GM12878 (cell line): ENCODE measurements at regions not wholly inside any gene's neighbourhood (a gene's known extent, or its start where the extent isn't known, plus 50 kb on each side); places are given as distances from the start of the nearest gene placed in this dataset.

Source experiments
- ATAC-seq: fragments of 200-7000 bp; cut with Tn5 transposase; 3 replicates; pipeline ENCODE4 v1.9.1; 2020; ENCODE audit warnings: mild to moderate bottlenecking, moderate library complexity
- BruUV-seq: library from RNA; stranded (reverse); fragments of 400-500 nt; replicated peaks from 2 replicates; lab custom pipeline; 2021; lab: Mats Ljungman, UMichigan
- CTCF ChIA-PET: fragments of 300-600 bp; sonication (Branson Sonifier 250); formaldehyde crosslinking; extraction: SDS; loops from one replicate; lab custom pipeline; 2021; ENCODE audit warnings: inconsistent platforms; lab: Yijun Ruan, JAX
- POLR2A ChIA-PET: fragments of 350-600 bp; formaldehyde crosslinking; extraction: SDS; loops from one replicate; lab custom pipeline; 2021; ENCODE audit warnings: inconsistent platforms; lab: Charles Lee
- RAD21 ChIA-PET: fragments of 300-600 bp; sonication (Branson Sonifier 250); formaldehyde crosslinking; loops from one replicate; lab custom pipeline; 2023; ENCODE audit warnings: antibody characterized with exemption; ENCODE audit not compliant: unreplicated experiment; lab: Charles Lee
- SMC1A ChIA-PET: fragments of 300-600 bp; sonication (Branson Sonifier 250); formaldehyde crosslinking; loops from one replicate; lab custom pipeline; 2023; ENCODE audit not compliant: unreplicated experiment, uncharacterized antibody; lab: Charles Lee
- DNase-seq: peaks from one replicate; pipeline ENCODE4 v3.0.0-alpha.2; 2011; ENCODE audit warnings: low read depth, low spot score
- FAIRE-seq: peaks from 3 replicates; lab custom pipeline; 2011; peaks lifted over from hg19 to GRCh38; lab: Jason Lieb, UNC
- H2AFZ ChIP-seq: 2 replicates; pipeline ENCODE4 v1.6.0; 2011; ENCODE audit warnings: low read depth, low read length, control low read depth; ENCODE audit not compliant: control insufficient read depth
- H3K27ac ChIP-seq: 2 replicates; pipeline ENCODE4 v1.5.1; 2011; ENCODE audit warnings: control low read depth; ENCODE audit not compliant: control insufficient read depth, insufficient read depth
- H3K27me3 ChIP-seq, 2 experiments: replicated peaks in 1 of 2; 2 replicates each; pipeline versions ENCODE4 v1.6.0 to v1.6.1; 2011; ENCODE audit warnings: low read length in 1 of 2; ENCODE audit not compliant: control insufficient read depth in 2 of 2, insufficient read depth in 2 of 2
- H3K36me3 ChIP-seq, 2 experiments: 2 replicates each; pipeline ENCODE4 v1.5.1; 2011; ENCODE audit warnings: low read length in 1 of 2; ENCODE audit not compliant: control insufficient read depth in 2 of 2, insufficient read depth in 2 of 2
- H3K4me1 ChIP-seq: 2 replicates; pipeline ENCODE4 v1.6.1; 2011; ENCODE audit warnings: mild to moderate bottlenecking, low read length, moderate library complexity, mixed read lengths; ENCODE audit not compliant: control insufficient read depth, insufficient read depth
- H3K4me2 ChIP-seq: 2 replicates; pipeline ENCODE4 v1.6.0; 2011; ENCODE audit warnings: control low read depth; ENCODE audit not compliant: control insufficient read depth, insufficient read depth
- H3K4me3 ChIP-seq: fragments of 200-600 bp; sonication (generic); 2 replicates; pipeline ENCODE4 v1.5.1; 2016
- H3K79me2 ChIP-seq: 2 replicates; pipeline ENCODE4 v1.6.0; 2011; ENCODE audit warnings: low read length; ENCODE audit not compliant: control insufficient read depth, insufficient read depth
- H3K9ac ChIP-seq: 2 replicates; pipeline ENCODE4 v1.8.0; 2011; ENCODE audit warnings: low read length, control low read depth, mixed read lengths; ENCODE audit not compliant: control insufficient read depth, insufficient read depth
- H3K9me3 ChIP-seq: replicated peaks from 3 replicates; pipeline ENCODE4 v1.5.1; 2011; ENCODE audit warnings: mild to moderate bottlenecking, low read length; ENCODE audit not compliant: control insufficient read depth, insufficient read depth
- H4K20me1 ChIP-seq: 2 replicates; pipeline ENCODE4 v1.6.0; 2011; ENCODE audit not compliant: control insufficient read depth, insufficient read depth
- BCL11A ChIP-seq: IDR thresholded peaks from 2 replicates; pipeline ENCODE4 v1.6.1; 2011; ENCODE audit warnings: low read depth, low read length
- CBX3 ChIP-seq: fragments of 200-600 bp; sonication (generic); IDR thresholded peaks from 2 replicates; pipeline ENCODE4 v1.6.1; 2016; ENCODE audit warnings: low read depth, borderline replicate concordance
- ELK1 ChIP-seq: IDR thresholded peaks from 2 replicates; pipeline ENCODE4 v1.6.1; 2012; ENCODE audit warnings: low read depth, low read length, improper control_type of control experiment
- HDAC6 ChIP-seq: fragments of 200-600 bp; sonication (generic); IDR thresholded peaks from one replicate; pipeline ENCODE4 v1.8.0; 2017; ENCODE audit warnings: antibody characterized with exemption; ENCODE audit not compliant: unreplicated experiment
- HDGF ChIP-seq: fragments of 450-650 bp; IDR thresholded peaks from 2 replicates; pipeline ENCODE4 v1.6.1; 2016; ENCODE audit warnings: antibody characterized with exemption
- IRF5 ChIP-seq: fragments of 450-650 bp; IDR thresholded peaks from 2 replicates; pipeline ENCODE4 v1.6.1; 2017; ENCODE audit warnings: borderline replicate concordance
- NRF1 ChIP-seq: conservative IDR thresholded peaks from 2 replicates; pipeline ENCODE4 v1.6.1; 2011; ENCODE audit warnings: mild to moderate bottlenecking, low read depth, low read length, improper control_type of control experiment
- PRDM15 ChIP-seq: fragments of 450-650 bp; formaldehyde crosslinking; IDR thresholded peaks from 2 replicates; pipeline ENCODE4 v1.4.0; 2020; ENCODE audit warnings: mild to moderate bottlenecking, moderate library complexity
- SIX5 ChIP-seq: IDR thresholded peaks from 2 replicates; pipeline ENCODE4 v1.6.1; 2011; ENCODE audit warnings: mild to moderate bottlenecking, low read depth, low read length, moderate library complexity; ENCODE audit not compliant: severe bottlenecking
- SMARCA5 ChIP-seq: fragments of 450-650 bp; IDR thresholded peaks from 2 replicates; pipeline ENCODE4 v1.6.1; 2017; ENCODE audit warnings: mild to moderate bottlenecking
- TARDBP ChIP-seq: IDR thresholded peaks from 2 replicates; pipeline ENCODE4 v1.6.1; 2016; ENCODE audit warnings: borderline replicate concordance
- ZSCAN29 ChIP-seq: fragments of 450-650 bp; IDR thresholded peaks from 2 replicates; pipeline ENCODE4 v1.6.1; 2017; ENCODE audit warnings: mild to moderate bottlenecking, moderate library complexity
- ZZZ3 ChIP-seq: IDR thresholded peaks from 2 replicates; pipeline ENCODE4 v1.6.1; 2011; ENCODE audit warnings: low read depth; ENCODE audit not compliant: control insufficient read depth, insufficient read length
- WGBS: methylation state at CpG from one replicate; pipeline ENCODE4 v1.1.6; 2016; ENCODE audit warnings: low lambda C conversion rate; ENCODE audit not compliant: insufficient replicate concordance, insufficient coverage; ENCODE audit errors: missing lambda C conversion rate; 5-methylcytosine and 5-hydroxymethylcytosine counted together
- in situ Hi-C: fragments of 300-500 bp; cut with MboI; formaldehyde crosslinking; loops from 9 replicates; pipeline ENCODE4 v1.14.3; 2018; ENCODE audit warnings: mixed read lengths
- intact Hi-C: fragments of 100-400 bp; cut with micrococcal nuclease; formaldehyde crosslinking; loops from one replicate; pipeline ENCODE4 v1.14.2; 2022; ENCODE audit not compliant: unreplicated experiment

GRCh38 chr21:27447843-27448242 is 481.0 kb upstream of the ADAMTS5 start:
- TF ChIP-seq ZZZ3 (no peak), SIX5 (no peak), HDGF (no peak), IRF5 (no peak), TARDBP (no peak), SMARCA5 (no peak), BCL11A (no peak)
- no peaks in the 10 kb centered on the region for H3K4me1 ChIP-seq
- DNase-seq (no peak), FAIRE-seq (no peak), ATAC-seq (no peak)
- no peak overlapping the region for H2AFZ ChIP-seq
- 6% methylated on average over 1 of the region's 1 CpG for WGBS
- CTCF ChIA-PET, result no interaction called here
- H3K4me2 ChIP-seq, result no peak overlapping the region
- H3K9me3 ChIP-seq, result no peaks in the 10 kb centered on the region; the same call in 2 of the 3 replicates
- no peak overlapping the region for H3K27ac ChIP-seq
- H3K27me3 ChIP-seq, result no peaks in the 10 kb centered on the region
- RAD21 ChIA-PET, result no interaction called here
- POLR2A ChIA-PET, result no interaction called here
- no peaks in the 10 kb centered on the region for H3K36me3 ChIP-seq
- H3K9ac ChIP-seq, result no peak overlapping the region
- H3K79me2 ChIP-seq, result no peaks in the 10 kb centered on the region
- SMC1A ChIA-PET, result no interaction called here
- intact Hi-C loops (no loop called here), in situ Hi-C loops (no loop called here)
- H3K4me3 ChIP-seq, result no peak overlapping the region
- H4K20me1 ChIP-seq, result no peaks in the 10 kb centered on the region
- no TSS peak for BruUV-seq

GRCh38 chr21:27429710-27430341 is 462.9 kb upstream of the ADAMTS5 start:
- in situ Hi-C loops (no loop called here), intact Hi-C loops (no loop called here)
- ChIA-PET SMC1A (no interaction called here), RAD21 (no interaction called here), POLR2A (no interaction called here), CTCF (no interaction called here)
- 0% methylated on average over 3 of the region's 3 CpGs for WGBS
- H3K79me2 ChIP-seq, result no peaks in the 10 kb centered on the region
- no peaks in the 10 kb centered on the region for H3K4me1 ChIP-seq
- ATAC-seq (no peak), DNase-seq (no peak), FAIRE-seq (no peak)
- H3K9ac ChIP-seq, result no peak overlapping the region
- no peaks in the 10 kb centered on the region for H3K9me3 ChIP-seq
- no peaks in the 10 kb centered on the region for H4K20me1 ChIP-seq
- no peak overlapping the region for H2AFZ ChIP-seq
- no TSS peak for BruUV-seq
- no peaks in the 10 kb centered on the region for H3K27me3 ChIP-seq
- no peak overlapping the region for H3K27ac ChIP-seq
- H3K36me3 ChIP-seq, result no peaks in the 10 kb centered on the region
- H3K4me2 ChIP-seq, result no peak overlapping the region
- H3K4me3 ChIP-seq, result no peak overlapping the region
- TF ChIP-seq ZSCAN29 (no peak), CBX3 (no peak), HDAC6 (no peak), NRF1 (no peak), PRDM15 (CRISPR knock-in tag) (no peak), HDGF (no peak), ELK1 (no peak)
